Panc1 (cell line): ENCODE measurements at regions not wholly inside any gene's neighbourhood (a gene's known extent, or its start where the extent isn't known, plus 50 kb on each side); places are given as distances from the start of the nearest gene placed in this dataset.

Source experiments
- POLR2AphosphoS5 ChIP-seq: IDR thresholded peaks from 2 replicates; pipeline ENCODE4 v1.6.1; 2012; ENCODE audit warnings: mild to moderate bottlenecking, low read depth, low read length, moderate library complexity
- TCF7L2 ChIP-seq: IDR thresholded peaks from 2 replicates; pipeline ENCODE4 v1.6.1; 2011; ENCODE audit warnings: mild to moderate bottlenecking, low read depth, low read length, inconsistent platforms
- TF ChIP-seq, protein P1 (sequence below): fragments of 450-650 bp; IDR thresholded peaks from 2 replicates; pipeline ENCODE4 v1.5.1; 2017; ENCODE audit warnings: mild to moderate bottlenecking

DNA sequence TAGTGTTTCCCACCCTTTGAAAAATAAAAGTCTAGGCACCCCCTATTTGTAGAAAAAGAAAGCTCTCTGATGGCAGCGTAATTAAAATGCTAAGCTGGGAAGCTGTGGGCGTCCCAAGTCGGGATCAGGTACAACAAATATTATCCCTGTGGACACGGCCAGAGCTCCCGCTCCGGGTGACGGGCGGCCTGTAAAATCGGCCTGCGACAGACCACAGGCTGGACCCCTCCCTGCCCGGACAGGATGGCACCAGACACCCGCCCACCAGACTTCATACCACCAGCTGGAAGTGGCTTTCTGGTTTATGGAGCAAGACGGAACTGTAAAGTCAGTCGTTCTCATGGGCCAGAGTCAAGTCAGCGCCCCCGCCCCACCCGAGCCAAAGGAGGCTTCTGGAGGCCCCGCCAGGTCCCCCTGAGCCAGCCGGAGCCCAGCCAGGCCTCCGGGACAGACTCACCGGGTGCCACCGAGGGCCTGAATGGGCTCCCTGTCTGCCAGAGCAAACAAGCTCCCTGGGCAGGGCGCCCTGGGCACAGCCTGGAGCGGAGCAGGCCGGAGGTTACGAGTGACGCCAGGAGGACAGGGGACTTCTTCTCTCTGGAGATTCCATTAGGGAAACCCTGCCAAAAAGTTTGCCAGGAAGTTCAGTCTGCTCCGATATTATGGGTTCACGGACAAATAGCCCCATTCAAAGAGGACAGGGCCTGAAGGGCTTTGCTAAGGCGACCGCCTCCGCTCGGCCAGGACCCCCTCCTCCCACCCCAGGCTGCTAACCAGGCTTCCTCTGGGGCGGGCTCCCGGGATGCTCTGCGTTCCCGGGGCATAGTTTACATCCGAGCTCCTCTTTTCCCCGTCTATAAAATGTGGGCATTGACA, 173.7 kb downstream of the ERCC6L2 start:
- TF ChIP-seq, protein P1, sequence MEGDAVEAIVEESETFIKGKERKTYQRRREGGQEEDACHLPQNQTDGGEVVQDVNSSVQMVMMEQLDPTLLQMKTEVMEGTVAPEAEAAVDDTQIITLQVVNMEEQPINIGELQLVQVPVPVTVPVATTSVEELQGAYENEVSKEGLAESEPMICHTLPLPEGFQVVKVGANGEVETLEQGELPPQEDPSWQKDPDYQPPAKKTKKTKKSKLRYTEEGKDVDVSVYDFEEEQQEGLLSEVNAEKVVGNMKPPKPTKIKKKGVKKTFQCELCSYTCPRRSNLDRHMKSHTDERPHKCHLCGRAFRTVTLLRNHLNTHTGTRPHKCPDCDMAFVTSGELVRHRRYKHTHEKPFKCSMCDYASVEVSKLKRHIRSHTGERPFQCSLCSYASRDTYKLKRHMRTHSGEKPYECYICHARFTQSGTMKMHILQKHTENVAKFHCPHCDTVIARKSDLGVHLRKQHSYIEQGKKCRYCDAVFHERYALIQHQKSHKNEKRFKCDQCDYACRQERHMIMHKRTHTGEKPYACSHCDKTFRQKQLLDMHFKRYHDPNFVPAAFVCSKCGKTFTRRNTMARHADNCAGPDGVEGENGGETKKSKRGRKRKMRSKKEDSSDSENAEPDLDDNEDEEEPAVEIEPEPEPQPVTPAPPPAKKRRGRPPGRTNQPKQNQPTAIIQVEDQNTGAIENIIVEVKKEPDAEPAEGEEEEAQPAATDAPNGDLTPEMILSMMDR, result no peak
- no peak for TF ChIP-seq POLR2AphosphoS5
- no peak for TF ChIP-seq TCF7L2
